Keratinocyte (primary cell): ENCODE measurements at regions not wholly inside any gene's neighbourhood (a gene's known extent, or its start where the extent isn't known, plus 50 kb on each side); places are given as distances from the start of the nearest gene placed in this dataset.

ENCODE experiments used
- DNase-seq: peaks from one replicate; pipeline ENCODE4 v3.0.0-alpha.2; 2011; ENCODE audit warnings: low read depth, missing footprints, low spot score
- FAIRE-seq: peaks from 2 replicates; lab custom pipeline; 2011; peaks lifted over from hg19 to GRCh38; lab: Jason Lieb, UNC
- H2AFZ ChIP-seq: 2 replicates; pipeline ENCODE4 v1.6.0; 2012; ENCODE audit warnings: low read length, control low read depth, inconsistent platforms; ENCODE audit not compliant: control insufficient read depth
- H3K27ac ChIP-seq: 2 replicates; pipeline ENCODE4 v1.5.1; 2011; ENCODE audit warnings: low read length; ENCODE audit not compliant: control insufficient read depth, insufficient read depth
- H3K27me3 ChIP-seq: 3 replicates; pipeline ENCODE4 v1.6.0; 2011; ENCODE audit warnings: low read length; ENCODE audit not compliant: control insufficient read depth, insufficient read depth; ENCODE audit errors: extremely low read depth
- H3K36me3 ChIP-seq, 2 experiments: 2 replicates in 1 of 2; 3 replicates in 1 of 2; pipeline ENCODE4 v1.5.1; 2011; ENCODE audit warnings: low read length in 2 of 2, mild to moderate bottlenecking in 1 of 2; ENCODE audit not compliant: control insufficient read depth in 2 of 2, insufficient read depth in 2 of 2; ENCODE audit errors: extremely low read depth in 1 of 2
- H3K4me1 ChIP-seq: 3 replicates; pipeline ENCODE4 v1.5.1; 2011; ENCODE audit warnings: low read length; ENCODE audit not compliant: control insufficient read depth, insufficient read depth; ENCODE audit errors: extremely low read depth
- H3K4me2 ChIP-seq: 3 replicates; pipeline ENCODE4 v1.6.0; 2011; ENCODE audit warnings: low read depth, low read length; ENCODE audit not compliant: control insufficient read depth, insufficient read depth; ENCODE audit errors: extremely low read depth
- H3K4me3 ChIP-seq, 3 experiments: fragments of 200-600 bp in 1 of 3; sonication (generic) in 1 of 3; 2 replicates in 2 of 3; 3 replicates in 1 of 3; pipeline ENCODE4 v1.5.1; 2011 to 2016; ENCODE audit warnings: low read length in 3 of 3, mild to moderate bottlenecking in 3 of 3, control low read depth in 2 of 3, inconsistent platforms in 1 of 3, low read depth in 1 of 3, mixed read lengths in 1 of 3, mixed run types in 1 of 3, moderate library complexity in 1 of 3; ENCODE audit not compliant: control insufficient read depth in 2 of 3, insufficient read depth in 2 of 3; ENCODE audit errors: extremely low read depth in 1 of 3
- H3K79me2 ChIP-seq: 2 replicates; pipeline ENCODE4 v1.6.0; 2012; ENCODE audit warnings: low read length; ENCODE audit not compliant: control insufficient read depth, insufficient read depth
- H3K9ac ChIP-seq: 3 replicates; pipeline ENCODE4 v1.6.0; 2011; ENCODE audit warnings: low read length; ENCODE audit not compliant: control insufficient read depth, insufficient read depth; ENCODE audit errors: extremely low read depth
- H3K9me1 ChIP-seq: 3 replicates; pipeline ENCODE4 v1.6.0; 2011; ENCODE audit warnings: low read length; ENCODE audit not compliant: control insufficient read depth, insufficient read depth; ENCODE audit errors: extremely low read depth
- H3K9me3 ChIP-seq: 2 replicates; pipeline ENCODE4 v1.5.1; 2012; ENCODE audit warnings: low read depth, low read length; ENCODE audit not compliant: control insufficient read depth
- H4K20me1 ChIP-seq: 3 replicates; pipeline ENCODE4 v1.6.0; 2011; ENCODE audit warnings: low read length; ENCODE audit not compliant: control insufficient read depth, insufficient read depth; ENCODE audit errors: extremely low read depth
- EZH2 ChIP-seq: IDR thresholded peaks from one replicate; pipeline ENCODE4 v1.6.1; 2012; ENCODE audit warnings: inconsistent platforms, mild to moderate bottlenecking, low read length, moderate library complexity
- dilution Hi-C: fragments of 300-500 bp; cut with MboI; formaldehyde crosslinking; loops from one replicate; pipeline ENCODE4 v1.7.0; 2020; ENCODE audit warnings: low sequenced_read_pairs; ENCODE audit not compliant: extremely low pct_ligation_motif_present
- TF ChIP-seq, protein P1 (sequence below), 3 experiments: IDR thresholded peaks in 1 of 3; conservative IDR thresholded peaks in 1 of 3; optimal IDR thresholded peaks in 1 of 3; 2 replicates in 2 of 3; 3 replicates in 1 of 3; pipeline versions ENCODE3 to v1.5.1; 2011; ENCODE audit warnings: low read length in 3 of 3, mild to moderate bottlenecking in 3 of 3, moderate library complexity in 2 of 3, control low read depth in 1 of 3, inconsistent platforms in 1 of 3; ENCODE audit not compliant: insufficient read depth in 2 of 3; ENCODE audit errors: extremely low read depth in 1 of 3

DNA sequence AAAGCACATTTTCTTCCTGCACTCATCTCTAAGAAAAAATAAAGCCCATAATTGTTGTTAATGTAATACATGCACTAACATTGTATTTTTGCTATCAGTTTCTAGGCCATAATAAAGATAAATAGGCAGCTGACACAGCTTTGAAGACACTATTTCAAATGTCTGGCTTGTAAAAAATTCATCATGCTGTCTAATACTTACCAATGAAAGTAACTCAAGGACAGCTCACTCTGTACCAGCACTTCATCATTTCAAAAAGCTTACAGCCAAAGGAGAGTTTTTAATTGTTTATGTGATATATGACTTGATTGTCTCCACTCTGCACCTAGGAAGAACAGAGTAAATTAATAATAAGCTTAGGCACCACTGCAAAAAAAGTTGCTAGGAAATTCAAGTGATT is 1423.3 kb upstream of the PCDH20 start:
- dilution Hi-C loops: no loop called here
- no peaks in the 10 kb centered on the region for H4K20me1 ChIP-seq
- no peaks in the 10 kb centered on the region for H3K36me3 ChIP-seq
- TF ChIP-seq, protein P1, sequence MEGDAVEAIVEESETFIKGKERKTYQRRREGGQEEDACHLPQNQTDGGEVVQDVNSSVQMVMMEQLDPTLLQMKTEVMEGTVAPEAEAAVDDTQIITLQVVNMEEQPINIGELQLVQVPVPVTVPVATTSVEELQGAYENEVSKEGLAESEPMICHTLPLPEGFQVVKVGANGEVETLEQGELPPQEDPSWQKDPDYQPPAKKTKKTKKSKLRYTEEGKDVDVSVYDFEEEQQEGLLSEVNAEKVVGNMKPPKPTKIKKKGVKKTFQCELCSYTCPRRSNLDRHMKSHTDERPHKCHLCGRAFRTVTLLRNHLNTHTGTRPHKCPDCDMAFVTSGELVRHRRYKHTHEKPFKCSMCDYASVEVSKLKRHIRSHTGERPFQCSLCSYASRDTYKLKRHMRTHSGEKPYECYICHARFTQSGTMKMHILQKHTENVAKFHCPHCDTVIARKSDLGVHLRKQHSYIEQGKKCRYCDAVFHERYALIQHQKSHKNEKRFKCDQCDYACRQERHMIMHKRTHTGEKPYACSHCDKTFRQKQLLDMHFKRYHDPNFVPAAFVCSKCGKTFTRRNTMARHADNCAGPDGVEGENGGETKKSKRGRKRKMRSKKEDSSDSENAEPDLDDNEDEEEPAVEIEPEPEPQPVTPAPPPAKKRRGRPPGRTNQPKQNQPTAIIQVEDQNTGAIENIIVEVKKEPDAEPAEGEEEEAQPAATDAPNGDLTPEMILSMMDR (optimal IDR thresholded peaks at IDR 0.05 in 1 of 3, IDR thresholded peaks at IDR 0.05 in 1 of 3, conservative IDR thresholded peaks at IDR 0.05 in 1 of 3; ENCODE audit: extremely low read depth in 1 of 3, insufficient read depth in 2 of 3, low read length in 3 of 3): no peak
- no peak for TF ChIP-seq EZH2
- no peak overlapping the region for H3K4me3 ChIP-seq
- no peaks in the 10 kb centered on the region for H3K27me3 ChIP-seq
- no peak overlapping the region for H3K9ac ChIP-seq
- DNase-seq: no peak
- H3K9me3 ChIP-seq: no peaks in the 10 kb centered on the region
- no peak overlapping the region for H3K27ac ChIP-seq
- no peaks in the 10 kb centered on the region for H3K9me1 ChIP-seq
- H2AFZ ChIP-seq: no peak overlapping the region
- no peak overlapping the region for H3K4me2 ChIP-seq
- no peaks in the 10 kb centered on the region for H3K79me2 ChIP-seq
- H3K4me1 ChIP-seq: no peaks in the 10 kb centered on the region
- FAIRE-seq: no peak

DNA sequence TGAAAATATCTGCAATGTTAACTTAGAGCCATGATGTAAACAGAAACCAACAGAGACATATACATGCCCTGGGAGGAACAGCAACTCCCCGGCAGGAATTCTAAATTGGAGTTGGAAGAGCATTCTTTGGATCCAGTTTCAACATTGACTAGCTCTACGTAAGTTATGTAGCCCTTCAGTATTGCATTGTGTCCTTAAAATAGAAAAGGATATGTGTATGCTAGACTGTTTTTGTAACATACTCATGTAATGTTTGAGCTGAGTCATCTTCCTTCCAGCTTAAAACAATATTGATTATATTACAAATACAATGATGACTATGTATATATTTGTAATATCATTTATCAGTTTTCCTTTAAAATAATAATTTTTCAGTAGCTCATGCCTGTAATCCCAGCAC is 1422.2 kb upstream of the PCDH20 start:
- Histone ChIP-seq H4K20me1 (no peaks in the 10 kb centered on the region), H3K4me3 (no peak overlapping the region), H3K27ac (no peak overlapping the region), H3K9ac (no peak overlapping the region), H3K79me2 (no peaks in the 10 kb centered on the region), H2AFZ (no peak overlapping the region), H3K9me3 (no peaks in the 10 kb centered on the region), H3K4me1 (no peaks in the 10 kb centered on the region), H3K4me2 (no peak overlapping the region), H3K36me3 (no peaks in the 10 kb centered on the region), H3K9me1 (no peaks in the 10 kb centered on the region), H3K27me3 (no peaks in the 10 kb centered on the region)
- FAIRE-seq (no peak), DNase-seq (no peak)
- TF ChIP-seq EZH2: no peak
- TF ChIP-seq, protein P1 (optimal IDR thresholded peaks at IDR 0.05 in 1 of 3, IDR thresholded peaks at IDR 0.05 in 1 of 3, conservative IDR thresholded peaks at IDR 0.05 in 1 of 3; ENCODE audit: extremely low read depth in 1 of 3, insufficient read depth in 2 of 3, low read length in 3 of 3): no peak
- dilution Hi-C loops: no loop called here
